HG02678 (cell line): ENCODE measurements at regions not wholly inside any gene's neighbourhood (a gene's known extent, or its start where the extent isn't known, plus 50 kb on each side); places are given as distances from the start of the nearest gene placed in this dataset.
"Not testable (repeated sequence)": the region's sequence is repeated elsewhere in the genome, so short reads cannot be mapped to it uniquely, and the experiment has no call there.

Experiments used
- ATAC-seq: cut with Tn5 transposase; IDR thresholded peaks from one replicate; pipeline ENCODE4 v1.9.1; 2021; ENCODE audit warnings: mild to moderate bottlenecking, moderate library complexity; ENCODE audit not compliant: unreplicated experiment

- ATAC-seq = no peak
Measured at GRCh38 chr11:34830648-34831047, 85.5 kb downstream of the APIP start.

- no peak for ATAC-seq
Measured at GRCh38 chr11:34830035-34830434, 86.1 kb downstream of the APIP start.

- peak; percentile 71 for ATAC-seq
Measured at GRCh38 chr11:34827228-34827627, 89.0 kb downstream of the APIP start.

GRCh38 chr11:34826384-34826726 is 89.8 kb downstream of the APIP start:
- no peak for ATAC-seq

GRCh38 chr11:34825670-34826383 is 90.4 kb downstream of the APIP start:
- no peak for ATAC-seq

GRCh38 chr11:34825315-34825669 is 90.9 kb downstream of the APIP start:
- ATAC-seq = no peak

- no peak for ATAC-seq
Measured at GRCh38 chr11:34824425-34824824, 91.8 kb downstream of the APIP start.

GRCh38 chr11:34823639-34824038 is 92.5 kb downstream of the APIP start:
- no peak for ATAC-seq

GRCh38 chr11:34823197-34823596 is 93.0 kb downstream of the APIP start:
- no peak for ATAC-seq

GRCh38 chr11:34819740-34820482 is 96.3 kb downstream of the APIP start:
- no peak for ATAC-seq

GRCh38 chr11:34817812-34818211 is 98.4 kb downstream of the APIP start:
- not testable (repeated sequence) for ATAC-seq

- no peak for ATAC-seq
Measured at GRCh38 chr11:34816698-34817213, 99.4 kb downstream of the APIP start.

GRCh38 chr11:34812905-34813576 is 103.1 kb downstream of the APIP start:
- ATAC-seq = no peak

GRCh38 chr11:34811858-34812257 is 104.3 kb downstream of the APIP start:
- ATAC-seq = no peak

GRCh38 chr11:34810107-34810562 is 106.0 kb downstream of the APIP start:
- ATAC-seq = no peak

- ATAC-seq = no peak
Measured at GRCh38 chr11:34809191-34810106, 106.7 kb downstream of the APIP start.

GRCh38 chr11:34806875-34807274 is 109.3 kb downstream of the APIP start:
- no peak for ATAC-seq

- ATAC-seq = no peak
Measured at GRCh38 chr11:34805937-34806336, 110.2 kb downstream of the APIP start.

GRCh38 chr11:34799848-34800247 is 116.3 kb downstream of the APIP start:
- ATAC-seq = no peak

GRCh38 chr11:34798985-34799384 is 117.2 kb downstream of the APIP start:
- ATAC-seq = no peak

GRCh38 chr11:34797497-34797896 is 118.7 kb downstream of the APIP start:
- not testable (repeated sequence) for ATAC-seq
